ENCODE measurements at regions not wholly inside any gene's neighbourhood (a gene's known extent, or its start where the extent isn't known, plus 50 kb on each side); places are given as distances from the start of the nearest gene placed in this dataset.

DNA sequence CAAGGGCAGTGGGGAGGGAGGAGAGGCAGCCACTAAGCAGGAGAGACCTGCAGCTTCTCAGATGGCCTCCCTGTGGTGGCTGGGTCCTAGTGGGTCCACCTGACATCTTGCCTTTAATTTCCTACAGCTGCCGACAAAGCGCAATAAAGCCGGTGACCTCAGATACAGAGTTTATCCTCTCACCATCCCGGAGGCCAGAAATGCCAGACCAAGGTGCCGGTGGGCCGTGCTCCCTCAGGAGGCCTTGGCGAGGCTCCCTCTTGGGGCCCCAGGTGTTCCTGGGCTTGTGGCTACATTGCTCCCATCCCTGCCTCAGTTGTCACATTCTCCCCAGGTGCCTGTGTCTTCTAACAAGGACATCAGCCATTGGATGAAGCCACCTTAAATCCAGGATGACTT, 103.0 kb downstream of the ADRA2C start:
- Histone ChIP-seq H3K9me2 (ENCODE audit: insufficient read depth) (no peaks in the 10 kb centered on the region), H3F3A (ENCODE audit: insufficient read depth) (no peaks in the 10 kb centered on the region), H3K4me1 (ENCODE audit: insufficient read depth) (no peaks in the 10 kb centered on the region), H3K9ac (no peak overlapping the region), H4K20me1 (ENCODE audit: insufficient read depth) (no peaks in the 10 kb centered on the region), H3K27me3 (replicated peaks; ENCODE audit: insufficient read depth) (peaks cover 40% of the 10 kb centered on the region), H3K9me3 (ENCODE audit: low read depth) (no peaks in the 10 kb centered on the region), H3K79me2 (ENCODE audit: insufficient read depth) (no peaks in the 10 kb centered on the region), H3K4me3 (no peak overlapping the region), H3K4me2 (ENCODE audit: unreplicated experiment) (no peak overlapping the region), H3K27ac (no peak overlapping the region), H2AFZ (no peak overlapping the region), H3K36me3 (ENCODE audit: low read depth) (no peaks in the 10 kb centered on the region)
- DNase-seq: no peak
- TF ChIP-seq EZH2phosphoT487 (IDR thresholded peaks at IDR 0.05; ENCODE audit: insufficient read depth, low read depth): no peak
- TF ChIP-seq EZH2 (IDR thresholded peaks at IDR 0.05; ENCODE audit: insufficient read depth, poor library complexity, severe bottlenecking): no peak
- WGBS, 2 experiments (ENCODE audit: low coverage in 1 of 2, low lambda C conversion rate in 2 of 2, missing lambda C conversion rate in 2 of 2): 65 to 78% methylated on average over 7 of the region's 7 CpGs
- in situ Hi-C loops (cut with MboI): no loop called here

DNA sequence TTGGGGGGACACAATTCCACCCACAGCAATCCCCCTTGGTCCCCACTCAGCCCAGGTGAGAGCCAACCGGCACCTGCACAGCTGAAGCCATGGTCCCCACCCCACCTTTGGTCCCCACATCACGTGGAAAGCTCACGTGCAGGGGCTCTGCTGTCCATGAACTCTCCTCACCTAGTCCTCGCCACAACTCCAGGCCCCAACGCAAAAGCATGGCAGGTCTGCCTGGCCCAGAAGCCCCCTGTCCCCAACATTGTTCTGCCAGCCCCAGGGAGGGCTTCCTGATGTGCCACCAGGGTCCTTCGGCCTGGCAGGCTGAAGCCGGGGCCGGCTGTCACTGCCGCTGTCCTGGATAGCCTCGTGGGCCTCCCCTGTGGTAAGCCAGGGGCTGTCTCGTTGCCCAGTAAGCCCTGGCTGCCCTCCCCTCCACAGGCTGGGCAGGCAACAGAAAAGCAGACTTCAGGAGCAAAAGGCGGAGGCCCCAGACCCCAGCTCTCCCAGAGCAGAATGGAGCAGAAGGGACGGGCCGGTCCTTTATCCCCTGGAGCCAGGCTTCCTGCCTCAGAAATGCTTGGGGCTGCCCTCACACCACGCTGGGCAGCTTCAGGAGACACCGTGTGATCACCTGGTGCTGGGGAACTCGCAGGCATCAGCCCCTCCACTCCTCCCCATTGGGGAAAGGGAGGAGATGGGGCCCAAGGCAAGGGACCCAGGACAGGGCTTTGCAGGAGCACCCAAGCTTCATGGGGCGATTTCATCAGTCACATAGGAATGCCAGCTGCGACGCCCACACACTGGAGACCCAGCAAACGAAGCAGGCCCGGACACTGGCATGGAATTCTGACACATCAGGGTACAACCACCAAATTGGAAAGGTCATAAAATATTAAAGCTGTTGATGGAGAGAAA, 103.7 kb downstream of the ADRA2C start:
- Histone ChIP-seq H3K27ac (no peak overlapping the region), H3K36me3 (ENCODE audit: low read depth) (no peaks in the 10 kb centered on the region), H3K9ac (no peak overlapping the region), H3K79me2 (ENCODE audit: insufficient read depth) (no peaks in the 10 kb centered on the region), H3K4me1 (ENCODE audit: insufficient read depth) (no peaks in the 10 kb centered on the region), H3K9me2 (ENCODE audit: insufficient read depth) (no peaks in the 10 kb centered on the region), H3K4me2 (ENCODE audit: unreplicated experiment) (no peak overlapping the region), H2AFZ (no peak overlapping the region), H3K4me3 (no peak overlapping the region), H3K9me3 (ENCODE audit: low read depth) (no peaks in the 10 kb centered on the region), H4K20me1 (ENCODE audit: insufficient read depth) (no peaks in the 10 kb centered on the region), H3F3A (ENCODE audit: insufficient read depth) (no peaks in the 10 kb centered on the region), H3K27me3 (replicated peaks; ENCODE audit: insufficient read depth) (peaks cover 44% of the 10 kb centered on the region)
- 47 to 51% methylated on average over 21 to 22 of the region's 22 CpGs for whole genome bisulfite sequencing, 2 experiments (ENCODE audit: low coverage in 1 of 2, low lambda C conversion rate in 2 of 2, missing lambda C conversion rate in 2 of 2)
- no peak for TF ChIP-seq EZH2 (IDR thresholded peaks at IDR 0.05; ENCODE audit: insufficient read depth, poor library complexity, severe bottlenecking)
- no peak for TF ChIP-seq EZH2phosphoT487 (IDR thresholded peaks at IDR 0.05; ENCODE audit: insufficient read depth, low read depth)
- in situ Hi-C loops (cut with MboI): no loop called here
- DNase-seq: peak; percentile 25

DNA sequence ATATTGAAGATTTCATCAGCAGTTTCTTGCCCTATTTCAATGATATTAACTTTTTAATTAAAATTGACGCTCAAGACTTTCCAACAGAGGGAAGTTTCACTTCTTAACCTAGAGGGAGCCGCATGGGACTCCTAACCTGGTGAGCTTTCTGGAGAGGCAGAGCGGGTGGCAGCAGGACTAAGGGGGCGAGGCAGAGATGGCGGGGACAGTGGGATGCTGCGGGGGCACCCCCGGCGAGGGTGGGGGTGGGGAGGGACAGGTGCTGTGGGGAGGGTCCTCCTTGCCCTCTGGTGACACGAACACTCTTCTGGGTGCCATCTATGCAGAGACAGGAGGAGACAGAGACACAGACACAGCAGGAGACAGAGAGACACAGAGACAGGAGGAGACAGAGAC, 104.4 kb downstream of the ADRA2C start:
- no peaks in the 10 kb centered on the region for H3K79me2 ChIP-seq (ENCODE audit: insufficient read depth)
- no peak overlapping the region for H3K9ac ChIP-seq
- H3K9me3 ChIP-seq (ENCODE audit: low read depth): no peaks in the 10 kb centered on the region
- no peaks in the 10 kb centered on the region for H3K36me3 ChIP-seq (ENCODE audit: low read depth)
- peaks cover 51% of the 10 kb centered on the region for H3K27me3 ChIP-seq (replicated peaks; ENCODE audit: insufficient read depth)
- no peak for TF ChIP-seq EZH2 (IDR thresholded peaks at IDR 0.05; ENCODE audit: insufficient read depth, poor library complexity, severe bottlenecking)
- TF ChIP-seq EZH2phosphoT487 (IDR thresholded peaks at IDR 0.05; ENCODE audit: insufficient read depth, low read depth): no peak
- no peak overlapping the region for H2AFZ ChIP-seq
- H3K9me2 ChIP-seq (ENCODE audit: insufficient read depth): no peaks in the 10 kb centered on the region
- H3K4me1 ChIP-seq (ENCODE audit: insufficient read depth): no peaks in the 10 kb centered on the region
- H3K27ac ChIP-seq: no peak overlapping the region
- no peak for DNase-seq
- no peaks in the 10 kb centered on the region for H4K20me1 ChIP-seq (ENCODE audit: insufficient read depth)
- in situ Hi-C loops (cut with MboI): no loop called here
- no peak overlapping the region for H3K4me3 ChIP-seq
- H3F3A ChIP-seq (ENCODE audit: insufficient read depth): no peaks in the 10 kb centered on the region
- H3K4me2 ChIP-seq (ENCODE audit: unreplicated experiment): no peak overlapping the region
- WGBS, 2 experiments (ENCODE audit: low coverage in 1 of 2, low lambda C conversion rate in 2 of 2, missing lambda C conversion rate in 2 of 2): 63 to 69% methylated on average over 7 to 9 of the region's 9 CpGs

DNA sequence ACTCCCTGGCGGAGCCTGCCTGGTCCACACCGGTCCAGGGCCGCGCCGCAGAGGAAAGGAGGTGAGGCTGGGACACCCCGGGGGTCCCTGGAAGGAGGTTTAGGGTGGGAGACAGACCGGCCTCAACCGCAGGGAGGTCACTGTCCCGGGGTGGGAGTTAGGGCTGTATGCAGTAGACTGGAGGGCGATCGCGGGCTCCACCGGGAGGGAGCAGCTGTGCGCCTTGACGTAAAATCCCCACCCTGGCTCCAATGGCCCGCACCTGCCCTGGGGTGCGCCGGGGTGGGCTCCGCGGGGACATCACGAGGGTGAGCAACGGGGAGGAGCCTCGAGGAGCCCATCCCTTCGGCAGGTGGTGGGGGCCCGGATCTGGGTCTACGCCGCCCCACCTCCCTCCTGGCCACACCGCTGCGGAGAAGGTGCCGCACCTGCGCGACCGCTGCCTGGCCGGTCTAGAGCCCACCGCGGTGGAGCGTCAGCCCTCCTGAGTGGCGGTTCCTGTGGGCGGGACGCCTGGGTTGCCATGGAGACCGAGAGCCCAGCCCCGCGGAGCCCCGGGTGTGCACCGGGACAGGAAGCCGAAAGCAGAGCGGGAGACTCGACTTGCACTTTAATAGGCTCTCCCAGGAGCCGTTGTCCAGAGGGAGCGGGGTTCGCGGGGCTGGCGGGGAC, 105.1 kb downstream of the ADRA2C start:
- Histone ChIP-seq H3F3A (ENCODE audit: insufficient read depth) (no peaks in the 10 kb centered on the region), H3K9ac (no peak overlapping the region), H3K79me2 (ENCODE audit: insufficient read depth) (no peaks in the 10 kb centered on the region), H3K36me3 (ENCODE audit: low read depth) (no peaks in the 10 kb centered on the region), H2AFZ (no peak overlapping the region), H3K9me2 (ENCODE audit: insufficient read depth) (no peaks in the 10 kb centered on the region), H3K4me3 (no peak overlapping the region), H4K20me1 (ENCODE audit: insufficient read depth) (no peaks in the 10 kb centered on the region), H3K4me2 (ENCODE audit: unreplicated experiment) (no peak overlapping the region), H3K27me3 (replicated peaks; ENCODE audit: insufficient read depth) (peaks cover 56% of the 10 kb centered on the region), H3K27ac (no peak overlapping the region), H3K9me3 (ENCODE audit: low read depth) (no peaks in the 10 kb centered on the region), H3K4me1 (ENCODE audit: insufficient read depth) (no peaks in the 10 kb centered on the region)
- TF ChIP-seq EZH2 (IDR thresholded peaks at IDR 0.05; ENCODE audit: insufficient read depth, poor library complexity, severe bottlenecking) (no peak), EZH2phosphoT487 (IDR thresholded peaks at IDR 0.05; ENCODE audit: insufficient read depth, low read depth) (no peak)
- 8 to 10% methylated on average over 36 to 37 of the region's 53 CpGs for WGBS, 2 experiments (ENCODE audit: low coverage in 1 of 2, low lambda C conversion rate in 2 of 2, missing lambda C conversion rate in 2 of 2)
- DNase-seq: peak; percentile 42
- in situ Hi-C loops (cut with MboI): no loop called here

Data from GM23248 (cell line).